ENCODE measurements at regions not wholly inside any gene's neighbourhood (a gene's known extent, or its start where the extent isn't known, plus 50 kb on each side); places are given as distances from the start of the nearest gene placed in this dataset.

DNA sequence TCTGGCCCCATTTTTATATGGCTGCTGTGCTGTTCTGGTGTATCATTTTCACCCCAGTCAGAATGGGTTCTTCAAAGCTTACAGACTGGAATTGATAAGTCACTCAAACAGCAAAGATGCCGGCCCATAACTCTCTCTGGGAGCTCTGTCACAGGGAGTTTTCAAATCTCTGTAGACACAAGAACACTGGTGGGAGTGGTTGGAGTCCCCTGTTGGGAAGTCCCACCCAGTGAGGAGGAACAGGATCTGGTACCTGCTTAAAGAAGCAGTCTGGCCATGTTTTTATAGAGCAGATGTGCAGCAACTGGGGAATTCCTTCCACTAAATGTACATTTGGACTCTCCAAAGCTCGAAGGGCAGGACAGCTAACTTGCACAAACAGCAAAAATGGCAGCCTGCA, 69.3 kb upstream of the UGT2B7 start:
- Histone ChIP-seq H3K79me2 (ENCODE audit: insufficient read depth) (no peaks in the 10 kb centered on the region), H2AFZ (ENCODE audit: low read depth) (no peak overlapping the region), H3K27ac (ENCODE audit: low read depth in 2 of 2, low read length in 1 of 2) (no peak overlapping the region), H3K9ac (no peak overlapping the region), H3K27me3 (ENCODE audit: insufficient read depth) (peaks cover 9% of the 10 kb centered on the region; the same call in 1 of the 2 replicates), H3F3A (replicated peaks; ENCODE audit: insufficient read depth) (no peaks in the 10 kb centered on the region), H3K4me1 (ENCODE audit: control insufficient read depth in 1 of 2, insufficient read depth in 2 of 2, low read depth in 1 of 2, low read length in 1 of 2) (no peaks in the 10 kb centered on the region), H3K9me2 (no peaks in the 10 kb centered on the region), H3K4me2 (no peak overlapping the region), H4K20me1 (ENCODE audit: insufficient read depth) (no peaks in the 10 kb centered on the region), H3K36me3 (replicated peaks in 1 of 2; ENCODE audit: control insufficient read depth in 1 of 2, insufficient read depth in 2 of 2, low read length in 1 of 2) (no peaks in the 10 kb centered on the region), H3K4me3 (ENCODE audit: low read depth in 2 of 2, low read length in 1 of 2) (no peak overlapping the region), H3K9me3 (no peaks in the 10 kb centered on the region)
- ChIA-PET POLR2A (no interaction called here), CTCF (no interaction called here)
- DNase-seq, result no peak
- 10% methylated on average over 2 of the region's 2 CpGs for WGBS (ENCODE audit: low lambda C conversion rate)
- no peak for TF ChIP-seq RXRA (IDR thresholded peaks at IDR 0.05; ENCODE audit: borderline replicate concordance, low read depth)
- TF ChIP-seq, protein P1, sequence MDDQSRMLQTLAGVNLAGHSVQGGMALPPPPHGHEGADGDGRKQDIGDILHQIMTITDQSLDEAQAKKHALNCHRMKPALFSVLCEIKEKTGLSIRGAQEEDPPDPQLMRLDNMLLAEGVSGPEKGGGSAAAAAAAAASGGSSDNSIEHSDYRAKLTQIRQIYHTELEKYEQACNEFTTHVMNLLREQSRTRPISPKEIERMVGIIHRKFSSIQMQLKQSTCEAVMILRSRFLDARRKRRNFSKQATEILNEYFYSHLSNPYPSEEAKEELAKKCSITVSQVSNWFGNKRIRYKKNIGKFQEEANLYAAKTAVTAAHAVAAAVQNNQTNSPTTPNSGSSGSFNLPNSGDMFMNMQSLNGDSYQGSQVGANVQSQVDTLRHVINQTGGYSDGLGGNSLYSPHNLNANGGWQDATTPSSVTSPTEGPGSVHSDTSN (IDR thresholded peaks at IDR 0.05), result no peak
- TF ChIP-seq CTCF (IDR thresholded peaks at IDR 0.05), result no peak
- no peak for TF ChIP-seq SMC3 (IDR thresholded peaks at IDR 0.05; ENCODE audit: low read depth, low read length)
- TF ChIP-seq TCF12 (IDR thresholded peaks at IDR 0.05), result no peak
- TF ChIP-seq, protein P2, sequence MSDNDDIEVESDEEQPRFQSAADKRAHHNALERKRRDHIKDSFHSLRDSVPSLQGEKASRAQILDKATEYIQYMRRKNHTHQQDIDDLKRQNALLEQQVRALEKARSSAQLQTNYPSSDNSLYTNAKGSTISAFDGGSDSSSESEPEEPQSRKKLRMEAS (IDR thresholded peaks at IDR 0.05; ENCODE audit: low read depth), result no peak
- TF ChIP-seq REST (IDR thresholded peaks at IDR 0.05; ENCODE audit: low read depth, low read length), result no peak
- TF ChIP-seq EP300 (IDR thresholded peaks at IDR 0.05; ENCODE audit: borderline replicate concordance in 1 of 2, low read depth in 1 of 2, low read length in 1 of 2), result no peak
- TF ChIP-seq FOXM1 (IDR thresholded peaks at IDR 0.05; ENCODE audit: low read depth), result no peak
- no peak for TF ChIP-seq EZH2phosphoT487 (IDR thresholded peaks at IDR 0.05; ENCODE audit: borderline replicate concordance, low read depth)
- TF ChIP-seq TAF1 (IDR thresholded peaks at IDR 0.05; ENCODE audit: borderline replicate concordance, low read depth, low read length), result no peak
- TF ChIP-seq YY1 (IDR thresholded peaks at IDR 0.05; ENCODE audit: low read depth), result no peak
- no peak for TF ChIP-seq GABPA (IDR thresholded peaks at IDR 0.05; ENCODE audit: low read depth)
- TF ChIP-seq RFX5 (IDR thresholded peaks at IDR 0.05; ENCODE audit: low read length), result no peak
- no peak for TF ChIP-seq CHD2 (IDR thresholded peaks at IDR 0.05; ENCODE audit: low read length, partially characterized antibody)
- TF ChIP-seq IRF3 (IDR thresholded peaks at IDR 0.05; ENCODE audit: low read depth, low read length), result no peak
- no peak for TF ChIP-seq GATA2 (CRISPR knock-in tag; IDR thresholded peaks at IDR 0.05)
- TF ChIP-seq MEF2A (IDR thresholded peaks at IDR 0.05; ENCODE audit: borderline replicate concordance, low read depth), result no peak

Measured in SK-N-SH (cell line).